Suprapubic skin (tissue), 4 donors: ENCODE measurements at regions not wholly inside any gene's neighbourhood (a gene's known extent, or its start where the extent isn't known, plus 50 kb on each side); places are given as distances from the start of the nearest gene placed in this dataset.

Experiments
- DNase-seq, 2 donors: peaks; one replicate each; pipeline ENCODE4 v3.0.0-alpha.2; 2019; ENCODE audit warnings: low spot score in 2 of 2
- H3K27ac ChIP-seq: fragments of 200-600 bp; sonication (generic); one replicate; pipeline ENCODE4 v1.5.1; 2019
- H3K27me3 ChIP-seq: fragments of 200-600 bp; sonication (generic); one replicate; pipeline ENCODE4 v1.5.1; 2019
- H3K36me3 ChIP-seq: fragments of 200-600 bp; sonication (generic); one replicate; pipeline ENCODE4 v1.5.1; 2019
- H3K4me1 ChIP-seq: fragments of 200-600 bp; sonication (generic); one replicate; pipeline ENCODE4 v1.5.1; 2019
- H3K4me3 ChIP-seq: fragments of 200-600 bp; sonication (generic); one replicate; pipeline ENCODE4 v1.5.1; 2019; ENCODE audit warnings: mild to moderate bottlenecking
- H3K9me3 ChIP-seq: fragments of 200-600 bp; sonication (generic); one replicate; pipeline ENCODE4 v1.5.1; 2019
- EP300 ChIP-seq: sonication (generic); formaldehyde crosslinking; IDR thresholded peaks from one replicate; pipeline ENCODE4 v1.6.1; 2017; ENCODE audit warnings: antibody characterized with exemption
- POLR2A ChIP-seq, 2 donors: fragments of 450-650 bp; IDR thresholded peaks; one replicate each; pipeline ENCODE4 v1.6.1; 2017; ENCODE audit warnings: antibody characterized with exemption in 2 of 2, mild to moderate bottlenecking in 2 of 2, moderate library complexity in 2 of 2
- POLR2AphosphoS5 ChIP-seq, 3 donors: sonication (generic); formaldehyde crosslinking; IDR thresholded peaks; one replicate each; pipeline ENCODE4 v1.6.1; 2017; ENCODE audit warnings: antibody characterized with exemption in 3 of 3
- WGBS: methylation state at CpG from one replicate; pipeline ENCODE4 v1.1.5; 2018; 5-methylcytosine and 5-hydroxymethylcytosine counted together
- TF ChIP-seq, protein P1 (sequence below), 2 donors: fragments of 200-600 bp in 1 of 2; fragments of 450-650 bp in 1 of 2; sonication (generic) in 1 of 2; IDR thresholded peaks; one replicate each; pipeline ENCODE4 v1.5.1; 2016 to 2019; ENCODE audit warnings: antibody characterized with exemption in 2 of 2, mild to moderate bottlenecking in 1 of 2, moderate library complexity in 1 of 2

DNA sequence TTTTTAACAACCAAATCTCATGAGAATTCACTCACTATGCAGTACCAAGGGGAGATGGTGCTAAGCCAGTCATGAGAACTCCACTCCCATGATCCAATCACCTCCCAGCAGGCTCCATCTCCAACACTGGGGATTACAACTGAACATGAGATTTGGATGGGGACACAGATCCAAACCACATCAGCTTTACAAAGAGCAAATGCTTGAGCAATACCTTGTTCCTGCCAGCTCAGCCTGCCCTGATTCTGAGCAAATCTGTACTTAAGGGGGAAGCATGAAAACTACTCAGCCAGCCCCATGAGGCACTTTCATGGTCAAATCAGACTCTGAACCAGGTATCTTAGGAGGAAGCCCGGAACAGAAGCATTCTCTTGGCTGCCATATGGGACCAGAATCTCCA, 259.9 kb downstream of the TBC1D4 start:
- 100% methylated on average over 1 of the region's 1 CpG for WGBS
- no peak overlapping the region for H3K27ac ChIP-seq
- no peaks in the 10 kb centered on the region for H3K9me3 ChIP-seq
- peaks cover 6% of the 10 kb centered on the region for H3K27me3 ChIP-seq
- TF ChIP-seq EP300 (no peak), POLR2AphosphoS5 (IDR thresholded peaks at IDR 0.05) (no peak), POLR2A (IDR thresholded peaks at IDR 0.05) (no peak)
- TF ChIP-seq, protein P1, sequence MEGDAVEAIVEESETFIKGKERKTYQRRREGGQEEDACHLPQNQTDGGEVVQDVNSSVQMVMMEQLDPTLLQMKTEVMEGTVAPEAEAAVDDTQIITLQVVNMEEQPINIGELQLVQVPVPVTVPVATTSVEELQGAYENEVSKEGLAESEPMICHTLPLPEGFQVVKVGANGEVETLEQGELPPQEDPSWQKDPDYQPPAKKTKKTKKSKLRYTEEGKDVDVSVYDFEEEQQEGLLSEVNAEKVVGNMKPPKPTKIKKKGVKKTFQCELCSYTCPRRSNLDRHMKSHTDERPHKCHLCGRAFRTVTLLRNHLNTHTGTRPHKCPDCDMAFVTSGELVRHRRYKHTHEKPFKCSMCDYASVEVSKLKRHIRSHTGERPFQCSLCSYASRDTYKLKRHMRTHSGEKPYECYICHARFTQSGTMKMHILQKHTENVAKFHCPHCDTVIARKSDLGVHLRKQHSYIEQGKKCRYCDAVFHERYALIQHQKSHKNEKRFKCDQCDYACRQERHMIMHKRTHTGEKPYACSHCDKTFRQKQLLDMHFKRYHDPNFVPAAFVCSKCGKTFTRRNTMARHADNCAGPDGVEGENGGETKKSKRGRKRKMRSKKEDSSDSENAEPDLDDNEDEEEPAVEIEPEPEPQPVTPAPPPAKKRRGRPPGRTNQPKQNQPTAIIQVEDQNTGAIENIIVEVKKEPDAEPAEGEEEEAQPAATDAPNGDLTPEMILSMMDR (IDR thresholded peaks at IDR 0.05) = no peak
- H3K4me3 ChIP-seq = no peak overlapping the region
- H3K4me1 ChIP-seq = peaks cover 3% of the 10 kb centered on the region
- DNase-seq = no peak
- no peaks in the 10 kb centered on the region for H3K36me3 ChIP-seq

DNA sequence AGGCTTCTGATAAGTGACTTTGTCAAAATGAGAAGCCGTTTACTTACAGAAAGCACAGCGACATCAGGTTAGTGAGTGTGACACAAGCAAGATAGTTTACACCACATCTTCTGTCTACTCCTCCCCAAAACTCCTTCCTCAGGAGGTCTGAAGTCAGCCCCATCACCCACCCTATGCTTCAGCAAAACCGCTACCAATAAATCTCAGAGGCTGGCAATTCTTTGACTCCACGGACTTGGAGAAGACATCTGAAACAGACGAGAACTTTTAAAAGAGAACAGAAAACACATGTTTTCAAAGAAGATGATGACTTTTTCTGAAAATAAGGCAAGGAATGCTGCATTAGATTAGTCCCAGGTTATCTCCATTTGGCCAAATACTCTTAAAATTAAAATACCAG, 261.1 kb downstream of the TBC1D4 start:
- peaks cover 3% of the 10 kb centered on the region for H3K4me1 ChIP-seq
- TF ChIP-seq, protein P1 (IDR thresholded peaks at IDR 0.05) = no peak
- TF ChIP-seq EP300 (no peak), POLR2AphosphoS5 (IDR thresholded peaks at IDR 0.05) (no peak), POLR2A (IDR thresholded peaks at IDR 0.05) (no peak)
- no peak overlapping the region for H3K4me3 ChIP-seq
- H3K27ac ChIP-seq = no peak overlapping the region
- WGBS = 73% methylated on average over 5 of the region's 5 CpGs
- DNase-seq = no peak
- no peaks in the 10 kb centered on the region for H3K36me3 ChIP-seq
- H3K27me3 ChIP-seq = peaks cover 6% of the 10 kb centered on the region
- no peaks in the 10 kb centered on the region for H3K9me3 ChIP-seq

DNA sequence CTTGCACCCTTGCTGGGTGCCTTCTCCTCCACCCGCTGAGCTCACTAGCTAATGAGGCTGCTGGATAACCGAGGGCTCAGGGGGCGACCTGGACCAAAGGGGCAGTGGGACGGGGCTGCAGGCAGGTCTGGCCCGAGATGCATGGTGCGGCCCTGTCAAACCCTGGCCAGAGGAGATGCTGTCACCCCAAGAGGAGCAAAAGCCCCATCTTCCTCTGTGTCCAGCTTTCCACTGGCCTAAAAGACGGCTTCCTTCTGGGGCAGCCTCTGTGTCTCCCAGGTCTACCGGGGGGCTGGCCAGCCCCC, 261.8 kb downstream of the TBC1D4 start:
- Histone ChIP-seq H3K4me3 (no peak overlapping the region), H3K27ac (no peak overlapping the region), H3K9me3 (no peaks in the 10 kb centered on the region), H3K36me3 (no peaks in the 10 kb centered on the region), H3K27me3 (peaks cover 6% of the 10 kb centered on the region), H3K4me1 (peaks cover 3% of the 10 kb centered on the region)
- WGBS = 86% methylated on average over 8 of the region's 8 CpGs
- DNase-seq = no peak
- TF ChIP-seq, protein P1 (IDR thresholded peaks at IDR 0.05) = no peak
- TF ChIP-seq POLR2AphosphoS5 (IDR thresholded peaks at IDR 0.05) = no peak

DNA sequence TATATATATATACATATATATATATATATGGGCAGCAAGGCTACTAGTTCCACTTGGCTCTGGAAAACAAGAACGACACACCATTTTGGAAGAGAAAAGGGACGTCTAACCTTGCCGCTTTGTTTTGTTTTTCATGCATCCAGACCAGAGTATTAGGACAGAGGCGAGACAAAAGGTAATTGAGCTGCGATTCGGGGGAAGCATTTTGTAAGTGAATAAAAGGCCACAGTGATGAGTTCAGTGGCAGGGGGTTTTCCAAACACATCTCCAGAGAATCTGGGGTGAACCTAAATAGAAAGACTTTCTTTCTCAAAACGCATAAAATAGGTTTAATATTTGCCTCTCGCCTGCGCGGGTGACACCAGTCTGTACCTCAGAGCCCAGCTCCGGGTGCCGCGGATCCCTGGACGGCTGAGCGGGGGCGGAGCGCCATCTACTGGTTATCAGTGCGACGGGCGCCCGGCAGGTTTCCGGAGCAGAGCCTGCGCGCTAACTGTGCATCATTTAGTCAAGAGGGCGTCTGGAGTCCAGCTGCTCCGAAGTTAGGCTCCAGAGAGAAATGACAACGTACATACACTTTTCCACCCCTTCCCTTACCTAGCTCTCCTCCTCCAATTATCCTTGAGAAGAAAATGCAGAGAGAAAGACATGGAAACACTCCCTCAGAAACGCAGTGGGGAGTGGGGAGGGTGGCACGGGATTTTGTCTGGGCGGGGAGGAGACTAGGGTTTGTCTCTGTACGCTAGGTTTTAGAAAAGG, 262.3 kb downstream of the TBC1D4 start:
- no peaks in the 10 kb centered on the region for H3K9me3 ChIP-seq
- peak; percentile 79 to 91 for DNase-seq
- H3K4me1 ChIP-seq = peaks cover 3% of the 10 kb centered on the region
- TF ChIP-seq EP300 (no peak), POLR2AphosphoS5 (IDR thresholded peaks at IDR 0.05) (no peak), POLR2A (IDR thresholded peaks at IDR 0.05) (no peak)
- TF ChIP-seq, protein P1 (IDR thresholded peaks at IDR 0.05) = peak; percentile 79 to 91
- no peaks in the 10 kb centered on the region for H3K36me3 ChIP-seq
- H3K27me3 ChIP-seq = peaks cover 6% of the 10 kb centered on the region
- no peak overlapping the region for H3K27ac ChIP-seq
- WGBS = 11% methylated on average over 31 of the region's 31 CpGs
- peak overlapping the region; percentile 23 for H3K4me3 ChIP-seq

DNA sequence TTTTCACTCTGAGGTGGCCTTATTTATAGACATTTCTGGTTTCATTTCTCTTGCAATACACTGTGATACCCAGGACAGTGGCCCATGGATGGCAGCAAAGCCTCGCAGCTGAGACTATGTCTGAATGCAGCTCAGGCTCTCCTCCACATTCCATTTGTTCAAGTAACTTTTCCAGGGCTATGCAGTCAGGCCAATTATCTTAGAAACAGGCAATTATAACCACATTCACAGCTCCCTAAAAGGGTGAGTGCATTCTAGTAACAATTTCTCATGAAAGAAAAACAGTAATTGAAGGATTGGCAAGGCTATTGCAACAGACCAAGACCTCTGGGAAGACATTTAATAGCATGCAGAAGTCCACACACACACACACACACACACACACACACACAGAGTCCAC, 264.0 kb downstream of the TBC1D4 start:
- H3K27ac ChIP-seq = no peak overlapping the region
- H3K9me3 ChIP-seq = no peaks in the 10 kb centered on the region
- no peak overlapping the region for H3K4me3 ChIP-seq
- TF ChIP-seq, protein P1 (IDR thresholded peaks at IDR 0.05) = no peak
- TF ChIP-seq POLR2A (IDR thresholded peaks at IDR 0.05) (no peak), POLR2AphosphoS5 (IDR thresholded peaks at IDR 0.05) (no peak), EP300 (no peak)
- DNase-seq = no peak
- H3K36me3 ChIP-seq = no peaks in the 10 kb centered on the region
- WGBS = 55% methylated on average over 1 of the region's 1 CpG
- peaks cover 6% of the 10 kb centered on the region for H3K27me3 ChIP-seq
- peaks cover 3% of the 10 kb centered on the region for H3K4me1 ChIP-seq
